Liver (tissue), 3 donors: ENCODE measurements at regions not wholly inside any gene's neighbourhood (a gene's known extent, or its start where the extent isn't known, plus 50 kb on each side); places are given as distances from the start of the nearest gene placed in this dataset.

Source experiments
- CTCF ChIP-seq: fragments of 150-350 bp; IDR thresholded peaks from 2 replicates; pipeline ENCODE4 v1.5.1; 2017; ENCODE audit warnings: improper control_type of control experiment, low read depth, low read length; ENCODE audit not compliant: missing input control
- MAX ChIP-seq: IDR thresholded peaks from 2 replicates; pipeline ENCODE4 v1.6.1; 2016; ENCODE audit warnings: antibody characterized with exemption
- SP1 ChIP-seq: IDR thresholded peaks from 2 replicates; pipeline ENCODE4 v1.6.1; 2018; ENCODE audit warnings: antibody characterized with exemption, mild to moderate bottlenecking
- ZBTB33 ChIP-seq: IDR thresholded peaks from 2 replicates; pipeline ENCODE4 v1.6.1; 2016; ENCODE audit warnings: antibody characterized with exemption
- donor health status: healthy.
- donor health status: healthy.

GRCh38 chr11:109145287-109145686, 276.7 kb upstream of the C11orf87 start:
- TF ChIP-seq SP1 (no peak), ZBTB33 (no peak), CTCF (no peak), MAX (no peak)
